GM19372 (cell line): ENCODE measurements at regions not wholly inside any gene's neighbourhood (a gene's known extent, or its start where the extent isn't known, plus 50 kb on each side); places are given as distances from the start of the nearest gene placed in this dataset.
A peak's percentile ranks its signal among the peaks of the same experiment; 100 is the strongest.

Source experiments
- ATAC-seq: cut with Tn5 transposase; IDR thresholded peaks from one replicate; pipeline ENCODE4 v1.9.1; 2021; ENCODE audit warnings: mild to moderate bottlenecking, low read depth, moderate library complexity; ENCODE audit not compliant: unreplicated experiment

DNA sequence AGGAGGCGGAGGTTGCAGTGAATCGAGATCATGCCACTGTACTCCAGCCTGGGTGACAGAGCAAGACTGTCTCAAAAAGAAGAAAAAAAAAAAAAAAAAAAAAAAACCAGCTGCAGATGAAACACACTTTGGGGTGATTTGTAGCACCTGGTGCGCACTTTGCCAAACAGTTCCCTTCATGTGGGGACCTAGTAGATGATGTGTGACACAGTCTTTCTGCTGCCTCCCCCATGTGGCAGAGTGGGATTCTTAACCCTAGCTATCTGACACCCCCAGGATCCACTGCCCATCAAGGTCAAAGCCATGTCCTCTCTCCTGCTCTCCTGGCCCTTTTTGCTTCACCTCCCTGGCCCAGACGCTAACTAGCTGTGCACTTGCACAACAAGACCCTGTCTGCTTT, 52.1 kb upstream of the PDZD8 start:
- ATAC-seq = no peak

DNA sequence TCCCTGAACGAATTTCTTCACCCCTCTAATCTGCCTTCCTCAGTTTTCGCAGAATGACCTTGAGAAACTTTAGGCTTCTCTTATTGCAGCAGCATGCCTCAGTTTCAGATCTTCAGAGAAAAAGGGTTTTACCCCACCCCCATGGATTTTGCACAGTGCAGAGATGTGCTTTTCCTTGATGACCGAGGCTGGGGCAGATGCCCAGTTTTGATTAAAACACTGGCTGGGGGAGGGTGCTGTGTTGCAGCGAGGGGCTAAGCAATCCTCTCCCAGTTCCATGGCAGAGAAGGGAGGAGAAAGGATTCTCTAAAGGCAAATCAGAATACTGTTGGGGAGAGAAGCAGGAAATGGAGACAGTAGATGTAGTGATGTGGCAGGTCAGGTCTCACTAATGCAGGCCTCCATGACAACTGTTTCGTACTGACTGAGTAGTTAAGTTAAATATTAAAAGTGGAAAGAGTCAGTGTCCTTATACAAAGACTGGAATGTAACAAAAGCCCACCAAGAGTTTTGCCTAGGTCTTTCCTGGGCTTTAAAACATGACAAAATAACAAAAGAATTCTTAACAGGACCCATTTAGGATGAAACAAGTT, 50.8 kb upstream of the PDZD8 start:
- peak; percentile 87 for ATAC-seq

DNA sequence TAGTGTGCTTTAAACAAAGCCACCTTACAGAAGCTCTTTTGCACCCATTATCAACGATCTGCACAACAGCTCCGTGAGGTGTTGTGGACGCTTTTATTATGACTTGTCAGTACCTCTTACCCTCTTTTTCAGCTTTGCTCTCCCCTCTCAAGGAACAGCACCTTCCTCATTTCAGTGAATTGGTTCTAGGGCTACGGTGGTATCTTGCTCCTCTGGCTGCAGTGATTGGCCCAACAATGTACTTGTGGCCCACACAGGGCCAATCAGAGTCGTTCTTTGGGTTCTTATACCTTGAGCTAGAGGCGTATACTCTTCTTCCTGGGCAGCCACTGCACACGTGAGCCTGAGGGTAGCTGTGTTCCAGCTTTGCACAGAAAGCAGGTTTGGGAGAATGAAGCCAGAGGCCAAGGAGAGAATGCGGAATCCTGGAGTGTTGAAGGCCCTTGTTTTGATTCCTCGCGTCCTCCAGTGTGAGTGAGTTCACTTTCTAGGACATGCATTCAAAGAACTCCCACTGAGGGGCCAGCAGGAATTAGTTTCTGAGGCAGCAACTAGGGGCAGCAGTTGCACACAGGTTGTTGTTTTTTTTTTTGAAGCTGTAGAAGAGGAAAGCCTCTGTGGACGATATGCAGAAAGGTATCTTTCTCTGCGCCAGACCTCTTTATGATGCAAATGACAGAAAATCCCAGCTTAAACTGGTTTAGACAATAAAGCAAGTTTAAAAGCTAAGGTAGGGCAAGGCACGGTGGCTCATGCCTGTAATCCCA, 49.8 kb upstream of the PDZD8 start:
- no peak for ATAC-seq
